ENCODE measurements at regions not wholly inside any gene's neighbourhood (a gene's known extent, or its start where the extent isn't known, plus 50 kb on each side); places are given as distances from the start of the nearest gene placed in this dataset.
A peak's percentile ranks its signal among the peaks of the same experiment; 100 is the strongest.

GRCh38 chr3:30502051-30502741, 104.2 kb upstream of the TGFBR2 start:
- Histone ChIP-seq H4K20me1 (ENCODE audit: control insufficient read depth, extremely low read depth, insufficient read depth, low read length) (no peaks in the 10 kb centered on the region), H3K4me2 (ENCODE audit: extremely low read depth, insufficient read depth, low read length) (peak overlapping the region; percentile 2), H3K27ac (ENCODE audit: insufficient read depth, low read length) (no peak overlapping the region), H3K27me3 (ENCODE audit: control insufficient read depth, insufficient read depth, low read length) (no peaks in the 10 kb centered on the region), H3K9ac (ENCODE audit: insufficient read depth, low read length) (no peak overlapping the region), H3K4me3 (replicated peaks in 1 of 4; ENCODE audit: control extremely low read depth in 1 of 4, insufficient read depth in 1 of 4, low read depth in 3 of 4, low read length in 4 of 4) (no peak overlapping the region), H3K9me3 (ENCODE audit: control insufficient read depth, insufficient read depth, low read depth, low read length) (no peaks in the 10 kb centered on the region), H3K4me1 (ENCODE audit: control insufficient read depth, extremely low read depth, insufficient read depth, low read length) (peaks cover 10% of the 10 kb centered on the region), H3K79me2 (ENCODE audit: control insufficient read depth, insufficient read depth, low read length) (no peaks in the 10 kb centered on the region), H2AFZ (ENCODE audit: low read length) (no peak overlapping the region), H3K36me3 (ENCODE audit: control insufficient read depth, insufficient read depth, low read length) (no peaks in the 10 kb centered on the region)
- TF ChIP-seq EZH2 (IDR thresholded peaks at IDR 0.05; ENCODE audit: low read length, missing control alignments) (no peak), CTCF (conservative IDR thresholded peaks at IDR 0.05 in 1 of 2, IDR thresholded peaks at IDR 0.05 in 1 of 2; ENCODE audit: low read depth in 1 of 2, low read length in 2 of 2) (no peak)
- peak in 1 of 2 donors; percentile 25 for DNase-seq (ENCODE audit: low read depth in 2 of 2)

- DNase-seq (ENCODE audit: low read depth in 2 of 2), result peak; percentile 12 to 86
- Histone ChIP-seq H3K27ac (ENCODE audit: insufficient read depth, low read length) (no peak overlapping the region), H3K4me2 (ENCODE audit: extremely low read depth, insufficient read depth, low read length) (no peak overlapping the region), H3K27me3 (ENCODE audit: control insufficient read depth, insufficient read depth, low read length) (no peaks in the 10 kb centered on the region), H3K9ac (ENCODE audit: insufficient read depth, low read length) (no peak overlapping the region), H2AFZ (ENCODE audit: low read length) (no peak overlapping the region), H3K79me2 (ENCODE audit: control insufficient read depth, insufficient read depth, low read length) (no peaks in the 10 kb centered on the region), H3K4me3 (replicated peaks in 1 of 4; ENCODE audit: control extremely low read depth in 1 of 4, insufficient read depth in 1 of 4, low read depth in 3 of 4, low read length in 4 of 4) (no peak overlapping the region), H4K20me1 (ENCODE audit: control insufficient read depth, extremely low read depth, insufficient read depth, low read length) (no peaks in the 10 kb centered on the region), H3K36me3 (ENCODE audit: control insufficient read depth, insufficient read depth, low read length) (no peaks in the 10 kb centered on the region), H3K9me3 (ENCODE audit: control insufficient read depth, insufficient read depth, low read depth, low read length) (no peaks in the 10 kb centered on the region), H3K4me1 (ENCODE audit: control insufficient read depth, extremely low read depth, insufficient read depth, low read length) (peaks cover 10% of the 10 kb centered on the region)
- no peak for TF ChIP-seq EZH2 (IDR thresholded peaks at IDR 0.05; ENCODE audit: low read length, missing control alignments)
- no peak for TF ChIP-seq CTCF (conservative IDR thresholded peaks at IDR 0.05 in 1 of 2, IDR thresholded peaks at IDR 0.05 in 1 of 2; ENCODE audit: low read depth in 1 of 2, low read length in 2 of 2)
These were observed 103.7 kb upstream of the TGFBR2 start for GRCh38 chr3:30502742-30503073.

DNA sequence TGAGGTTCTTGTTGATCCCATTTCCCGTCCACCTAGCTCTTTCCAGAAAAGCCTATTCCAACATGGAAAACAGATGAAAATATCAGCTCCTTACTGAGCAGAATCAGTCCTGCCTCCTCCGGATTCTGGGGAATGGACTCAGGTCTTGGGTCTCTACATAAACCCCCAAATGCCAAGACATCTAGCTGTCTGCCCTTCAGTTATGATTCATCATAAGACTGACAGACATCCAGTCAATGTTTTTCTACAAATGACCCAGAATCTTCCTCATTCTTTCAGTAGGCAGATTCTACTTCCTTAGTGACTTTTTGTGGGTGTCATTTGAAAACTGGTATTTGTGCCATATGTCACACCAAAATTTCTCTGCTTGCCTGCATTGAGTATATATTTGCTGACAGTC, 103.0 kb upstream of the TGFBR2 start:
- no peaks in the 10 kb centered on the region for H3K36me3 ChIP-seq (ENCODE audit: control insufficient read depth, insufficient read depth, low read length)
- H3K27ac ChIP-seq (ENCODE audit: insufficient read depth, low read length), result no peak overlapping the region
- H3K4me3 ChIP-seq (replicated peaks in 1 of 4; ENCODE audit: control extremely low read depth in 1 of 4, insufficient read depth in 1 of 4, low read depth in 3 of 4, low read length in 4 of 4), result no peak overlapping the region
- no peak overlapping the region for H3K9ac ChIP-seq (ENCODE audit: insufficient read depth, low read length)
- H4K20me1 ChIP-seq (ENCODE audit: control insufficient read depth, extremely low read depth, insufficient read depth, low read length), result no peaks in the 10 kb centered on the region
- H3K4me2 ChIP-seq (ENCODE audit: extremely low read depth, insufficient read depth, low read length), result no peak overlapping the region
- H2AFZ ChIP-seq (ENCODE audit: low read length), result no peak overlapping the region
- DNase-seq (ENCODE audit: low read depth in 2 of 2), result no peak
- H3K4me1 ChIP-seq (ENCODE audit: control insufficient read depth, extremely low read depth, insufficient read depth, low read length), result peaks cover 10% of the 10 kb centered on the region
- no peaks in the 10 kb centered on the region for H3K79me2 ChIP-seq (ENCODE audit: control insufficient read depth, insufficient read depth, low read length)
- H3K9me3 ChIP-seq (ENCODE audit: control insufficient read depth, insufficient read depth, low read depth, low read length), result no peaks in the 10 kb centered on the region
- TF ChIP-seq CTCF (conservative IDR thresholded peaks at IDR 0.05 in 1 of 2, IDR thresholded peaks at IDR 0.05 in 1 of 2; ENCODE audit: low read depth in 1 of 2, low read length in 2 of 2) (no peak), EZH2 (IDR thresholded peaks at IDR 0.05; ENCODE audit: low read length, missing control alignments) (no peak)
- no peaks in the 10 kb centered on the region for H3K27me3 ChIP-seq (ENCODE audit: control insufficient read depth, insufficient read depth, low read length)

Data from fibroblast of lung (primary cell).